ENCODE measurements at regions not wholly inside any gene's neighbourhood (a gene's known extent, or its start where the extent isn't known, plus 50 kb on each side); places are given as distances from the start of the nearest gene placed in this dataset.

GRCh38 chr9:80074439-80074838, 502.7 kb downstream of the TLE4 start:
- TF ChIP-seq EZH2 (IDR thresholded peaks at IDR 0.05; ENCODE audit: low read depth), result no peak
- TF ChIP-seq CTCF (conservative IDR thresholded peaks at IDR 0.05), result no peak
